22Rv1 (cell line): ENCODE measurements at regions not wholly inside any gene's neighbourhood (a gene's known extent, or its start where the extent isn't known, plus 50 kb on each side); places are given as distances from the start of the nearest gene placed in this dataset.

Experiments used
- H3K27ac ChIP-seq: fragments of 450-650 bp; 2 replicates; pipeline ENCODE4 v1.5.1; 2017
- ZFX ChIP-seq: fragments of 450-650 bp; IDR thresholded peaks from 2 replicates; pipeline ENCODE4 v1.6.1; 2017; ENCODE audit warnings: antibody characterized with exemption, borderline replicate concordance
- TF ChIP-seq, protein P1 (sequence below): fragments of 450-650 bp; IDR thresholded peaks from 2 replicates; pipeline ENCODE4 v1.5.1; 2017; ENCODE audit warnings: mild to moderate bottlenecking

DNA sequence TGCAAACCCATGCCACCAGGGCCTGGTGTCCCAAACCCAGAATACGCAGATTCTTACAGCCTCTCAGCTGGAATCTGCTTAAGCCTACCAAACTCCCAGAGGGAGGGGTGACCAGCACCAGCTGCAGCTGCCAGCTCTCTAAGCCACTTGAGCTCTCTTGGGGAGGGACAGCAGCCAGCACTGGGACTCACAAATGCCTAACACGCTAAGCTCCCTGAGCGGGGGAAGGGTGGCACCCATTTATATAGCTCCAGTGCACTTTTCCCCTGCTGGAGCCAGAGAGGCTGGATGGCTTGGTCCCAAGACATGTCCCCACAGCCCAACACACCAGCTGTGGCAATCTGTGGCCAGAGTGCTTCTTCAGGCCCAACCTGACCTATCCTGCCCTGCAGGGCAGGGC is 326.8 kb upstream of the NRG3 start:
- H3K27ac ChIP-seq, result no peak overlapping the region
- no peak for TF ChIP-seq ZFX
- TF ChIP-seq, protein P1, sequence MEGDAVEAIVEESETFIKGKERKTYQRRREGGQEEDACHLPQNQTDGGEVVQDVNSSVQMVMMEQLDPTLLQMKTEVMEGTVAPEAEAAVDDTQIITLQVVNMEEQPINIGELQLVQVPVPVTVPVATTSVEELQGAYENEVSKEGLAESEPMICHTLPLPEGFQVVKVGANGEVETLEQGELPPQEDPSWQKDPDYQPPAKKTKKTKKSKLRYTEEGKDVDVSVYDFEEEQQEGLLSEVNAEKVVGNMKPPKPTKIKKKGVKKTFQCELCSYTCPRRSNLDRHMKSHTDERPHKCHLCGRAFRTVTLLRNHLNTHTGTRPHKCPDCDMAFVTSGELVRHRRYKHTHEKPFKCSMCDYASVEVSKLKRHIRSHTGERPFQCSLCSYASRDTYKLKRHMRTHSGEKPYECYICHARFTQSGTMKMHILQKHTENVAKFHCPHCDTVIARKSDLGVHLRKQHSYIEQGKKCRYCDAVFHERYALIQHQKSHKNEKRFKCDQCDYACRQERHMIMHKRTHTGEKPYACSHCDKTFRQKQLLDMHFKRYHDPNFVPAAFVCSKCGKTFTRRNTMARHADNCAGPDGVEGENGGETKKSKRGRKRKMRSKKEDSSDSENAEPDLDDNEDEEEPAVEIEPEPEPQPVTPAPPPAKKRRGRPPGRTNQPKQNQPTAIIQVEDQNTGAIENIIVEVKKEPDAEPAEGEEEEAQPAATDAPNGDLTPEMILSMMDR, result no peak

DNA sequence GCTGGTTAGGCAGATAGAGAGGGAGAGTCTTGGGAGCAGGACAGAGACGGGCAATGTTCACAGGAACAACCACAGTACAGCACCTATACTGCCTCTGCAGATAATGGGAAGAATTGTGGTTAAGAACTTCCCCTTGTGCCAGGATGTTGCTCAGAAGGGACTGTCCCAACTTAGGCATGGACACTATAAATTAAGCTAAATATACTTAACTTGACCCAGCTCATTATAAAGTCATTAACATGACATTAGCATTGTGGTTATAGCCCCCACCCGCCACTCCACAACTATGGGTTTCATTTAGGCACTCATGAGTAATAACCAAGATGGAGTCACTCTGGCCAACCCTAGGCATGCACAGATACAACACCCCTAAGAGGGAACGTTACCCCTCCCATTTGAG is 310.9 kb upstream of the NRG3 start:
- TF ChIP-seq, protein P1, result no peak
- no peak for TF ChIP-seq ZFX
- H3K27ac ChIP-seq, result no peak overlapping the region

DNA sequence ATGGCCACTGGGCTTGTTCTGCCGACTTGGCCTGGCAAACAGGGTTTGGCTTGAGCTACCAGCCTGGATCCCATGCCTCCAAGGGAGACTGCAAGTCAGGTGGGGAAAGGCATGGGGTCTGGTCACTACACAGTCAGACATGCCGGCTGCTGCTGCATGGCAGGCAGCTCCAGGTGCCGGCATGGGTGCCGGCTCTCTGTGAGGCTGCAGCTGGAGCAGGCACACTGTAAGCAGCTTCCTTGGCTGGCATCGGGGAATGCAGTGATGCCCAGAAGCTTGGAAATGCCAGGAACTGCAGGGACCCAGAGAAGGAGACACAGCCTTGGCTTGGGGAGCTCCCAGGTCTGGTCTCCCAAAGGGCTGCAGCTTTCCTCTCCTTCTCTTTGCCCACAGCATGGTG is 305.5 kb upstream of the NRG3 start:
- H3K27ac ChIP-seq, result no peak overlapping the region
- TF ChIP-seq ZFX, result no peak
- TF ChIP-seq, protein P1, result no peak

DNA sequence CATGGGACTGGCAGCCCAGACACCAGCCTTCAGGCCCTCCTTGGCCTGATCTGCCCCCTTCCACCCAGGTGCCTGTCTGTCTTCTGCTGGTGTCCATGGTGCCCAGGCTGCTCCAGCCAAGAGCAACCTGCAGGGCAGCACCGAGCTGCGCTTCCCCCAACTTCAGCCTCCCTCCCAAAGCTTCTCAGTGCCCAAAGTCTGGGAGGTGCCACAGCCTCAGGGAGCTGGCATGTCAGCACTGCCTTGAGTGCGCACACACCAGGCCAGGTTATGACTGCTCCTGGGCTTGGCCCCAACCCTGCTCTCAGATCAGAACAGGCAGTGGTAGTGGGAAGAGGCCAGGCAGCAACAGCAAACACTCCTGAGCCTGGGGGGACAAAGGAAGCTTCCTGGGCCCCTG is 304.6 kb upstream of the NRG3 start:
- H3K27ac ChIP-seq, result no peak overlapping the region
- TF ChIP-seq ZFX, result no peak
- TF ChIP-seq, protein P1, result no peak

DNA sequence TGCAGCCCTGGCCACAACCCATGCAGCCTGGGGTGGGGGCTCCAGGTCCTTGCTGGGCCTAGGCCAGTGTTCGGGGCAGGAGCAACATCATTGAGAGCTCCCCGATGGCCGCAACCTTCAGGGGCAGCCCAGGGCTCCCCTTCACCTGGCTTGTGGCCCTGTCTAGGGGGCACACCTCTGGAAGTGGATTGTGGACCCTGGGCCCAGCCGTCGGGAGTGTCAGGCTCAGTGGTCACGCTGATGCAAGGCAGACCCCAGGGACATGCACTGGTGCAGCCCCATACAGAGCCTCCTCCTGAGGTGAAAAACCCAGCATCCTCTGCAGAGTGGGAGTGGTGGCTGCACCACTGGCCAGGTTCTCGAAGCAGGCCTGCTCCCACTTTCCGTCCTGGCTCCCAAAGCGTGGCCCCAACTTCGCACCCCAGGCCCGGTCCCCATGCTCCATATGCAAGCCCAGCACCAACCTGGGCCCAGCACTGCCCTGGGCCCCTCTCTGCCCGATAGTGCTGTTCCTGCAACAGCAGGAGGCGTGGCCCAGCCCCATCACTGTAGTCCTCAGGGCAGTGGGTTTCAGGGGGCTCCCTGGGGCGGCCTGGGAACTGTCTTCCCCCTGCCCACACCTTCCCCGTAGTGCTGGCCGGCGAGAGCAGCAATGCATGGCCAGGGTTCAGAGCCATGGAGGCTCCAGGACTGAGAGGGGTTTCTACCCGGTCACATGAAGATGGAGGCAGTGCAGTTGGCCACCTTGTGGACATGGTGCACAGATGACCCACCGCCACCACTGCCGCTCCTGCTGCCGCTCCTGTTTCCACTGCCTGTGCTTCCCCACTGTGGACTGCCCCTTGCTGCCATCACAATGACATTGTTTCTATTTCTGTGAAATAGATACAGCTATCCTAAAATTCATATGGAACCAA is 303.9 kb upstream of the NRG3 start:
- no peak overlapping the region for H3K27ac ChIP-seq
- TF ChIP-seq ZFX, result no peak
- TF ChIP-seq, protein P1, result no peak

DNA sequence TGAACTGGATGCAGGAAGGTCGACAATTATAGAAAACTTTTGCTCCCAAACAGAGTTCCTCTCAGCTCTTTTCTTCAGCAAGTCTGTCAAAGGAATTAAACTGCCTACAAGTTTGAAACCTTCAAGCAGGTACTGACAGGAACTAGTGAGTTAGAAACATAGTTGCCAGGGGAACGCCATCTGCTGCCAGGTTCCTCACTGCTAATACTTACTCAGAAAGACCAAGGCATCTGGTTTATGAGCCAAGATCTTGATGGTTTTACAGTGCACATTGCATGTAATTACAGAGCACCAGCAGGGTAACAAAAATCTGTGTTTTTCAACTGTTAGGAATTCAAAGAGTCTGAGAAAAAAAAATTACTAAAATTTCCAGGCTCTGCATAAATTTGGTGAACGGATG is 300.0 kb upstream of the NRG3 start:
- TF ChIP-seq, protein P1, result no peak
- no peak for TF ChIP-seq ZFX
- no peak overlapping the region for H3K27ac ChIP-seq

DNA sequence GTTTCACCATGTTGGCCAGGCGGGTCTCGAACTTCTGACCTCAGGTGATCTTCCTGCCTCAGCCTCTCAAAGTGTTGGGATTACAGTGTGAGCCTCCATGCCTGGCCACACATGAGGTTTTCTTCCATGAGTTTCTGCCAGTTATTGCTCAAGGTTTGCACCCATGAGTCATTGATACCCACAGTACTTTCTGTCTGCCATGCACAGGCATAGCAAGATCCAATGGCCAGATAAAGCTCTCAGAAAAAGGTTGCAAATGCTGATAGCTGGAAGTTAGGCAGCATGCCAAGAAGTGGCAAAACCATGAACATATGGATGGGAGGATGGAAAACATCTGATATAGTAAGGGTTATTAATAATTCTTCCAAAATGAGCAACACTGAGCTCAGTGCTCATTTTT is 298.7 kb upstream of the NRG3 start:
- TF ChIP-seq ZFX, result no peak
- TF ChIP-seq, protein P1, result no peak
- H3K27ac ChIP-seq, result no peak overlapping the region
